PC-9 (cell line): ENCODE measurements at regions not wholly inside any gene's neighbourhood (a gene's known extent, or its start where the extent isn't known, plus 50 kb on each side); places are given as distances from the start of the nearest gene placed in this dataset.

ENCODE experiments used
- BruUV-seq: library from RNA; stranded (reverse); fragments of 400-500 nt; replicated peaks from 2 replicates; lab custom pipeline; 2021; lab: Mats Ljungman, UMichigan
- CTCF ChIA-PET: fragments of 300-600 bp; sonication (Branson Sonifier 250); formaldehyde crosslinking; loops from one replicate; lab custom pipeline; 2022; ENCODE audit warnings: antibody characterized with exemption; lab: Charles Lee
- POLR2A ChIA-PET: fragments of 300-600 bp; sonication (Branson Sonifier 250); formaldehyde crosslinking; loops from one replicate; lab custom pipeline; 2022; ENCODE audit warnings: antibody characterized with exemption; ENCODE audit not compliant: unreplicated experiment; lab: Charles Lee
- DNase-seq, 2 experiments: peaks; one replicate each; pipeline versions ENCODE4 v3.0.0 to v3.0.0-alpha.2; 2015 to 2022; ENCODE audit warnings: mixed read lengths in 1 of 2
- H2AFZ ChIP-seq: fragments of 200-600 bp; sonication (generic); 2 replicates; pipeline ENCODE4 v1.8.1; 2017; ENCODE audit warnings: antibody characterized with exemption
- H3F3A ChIP-seq: fragments of 200-600 bp; sonication (generic); 2 replicates; pipeline ENCODE4 v1.8.1; 2017; ENCODE audit warnings: antibody characterized with exemption, mild to moderate bottlenecking, low read depth; ENCODE audit not compliant: insufficient read depth
- H3K27ac ChIP-seq: fragments of 200-600 bp; sonication (generic); 2 replicates; pipeline ENCODE4 v1.6.1; 2016; ENCODE audit warnings: mixed run types
- H3K27me3 ChIP-seq: fragments of 200-600 bp; sonication (generic); 2 replicates; pipeline ENCODE4 v1.6.1; 2016; ENCODE audit warnings: low read depth, mixed run types; ENCODE audit not compliant: insufficient read depth
- H3K36me3 ChIP-seq: fragments of 200-600 bp; sonication (generic); 2 replicates; pipeline ENCODE4 v1.6.1; 2016; ENCODE audit warnings: low read depth, mixed run types
- H3K4me1 ChIP-seq: fragments of 200-600 bp; sonication (generic); replicated peaks from 2 replicates; pipeline ENCODE4 v1.6.1; 2016; ENCODE audit warnings: mixed run types; ENCODE audit not compliant: insufficient read depth
- H3K4me2 ChIP-seq: fragments of 200-600 bp; sonication (generic); 2 replicates; pipeline ENCODE4 v1.6.1; 2017; ENCODE audit warnings: mixed run types
- H3K4me3 ChIP-seq: fragments of 200-600 bp; sonication (generic); 2 replicates; pipeline ENCODE4 v1.6.1; 2016; ENCODE audit warnings: mixed run types
- H3K79me2 ChIP-seq: fragments of 200-600 bp; sonication (generic); 2 replicates; pipeline ENCODE4 v1.6.1; 2017; ENCODE audit warnings: low read depth, mixed run types
- H3K9me2 ChIP-seq: fragments of 200-600 bp; sonication (generic); 2 replicates; pipeline ENCODE4 v1.8.1; 2017; ENCODE audit warnings: mild to moderate bottlenecking; ENCODE audit not compliant: insufficient read depth
- H3K9me3 ChIP-seq: fragments of 200-600 bp; sonication (generic); 2 replicates; pipeline ENCODE4 v1.8.1; 2016; ENCODE audit warnings: low read depth; ENCODE audit not compliant: insufficient read depth
- H4K20me1 ChIP-seq: fragments of 200-600 bp; sonication (generic); 2 replicates; pipeline ENCODE4 v1.8.1; 2017; ENCODE audit not compliant: insufficient read depth
- EZH2 ChIP-seq: fragments of 200-600 bp; sonication (generic); IDR thresholded peaks from 2 replicates; pipeline ENCODE4 v1.8.0; 2017; ENCODE audit warnings: antibody characterized with exemption, low read depth
- intact Hi-C: fragments of 100-400 bp; cut with micrococcal nuclease; formaldehyde crosslinking; loops from one replicate; pipeline ENCODE4 v1.10.0; 2022; ENCODE audit not compliant: unreplicated experiment
- TF ChIP-seq, protein P1 (sequence below): fragments of 200-600 bp; sonication (generic); conservative IDR thresholded peaks from 2 replicates; pipeline ENCODE4 v1.6.1; 2017; ENCODE audit warnings: mixed run types, antibody characterized with exemption, mild to moderate bottlenecking, moderate library complexity

DNA sequence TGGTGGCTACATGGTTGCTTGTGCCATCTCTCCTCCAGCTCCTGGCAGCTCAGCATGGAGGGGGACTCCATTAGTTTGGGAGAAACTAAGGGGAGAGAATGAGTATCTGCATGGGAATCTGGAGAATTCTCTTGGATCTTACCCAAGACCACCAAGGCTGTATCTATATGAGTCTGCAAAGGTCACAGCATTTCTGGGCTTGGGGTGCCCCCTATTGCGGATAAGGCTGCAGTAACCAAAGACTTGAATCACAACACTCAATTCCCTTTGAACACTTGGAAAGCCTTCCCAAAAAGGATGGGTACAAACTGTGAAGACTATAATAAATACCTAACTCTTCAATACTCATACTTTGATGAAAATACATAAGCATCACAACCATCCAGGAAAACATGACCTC is 623.5 kb upstream of the NR3C2 start:
- H3K4me2 ChIP-seq, result no peak overlapping the region
- ChIA-PET CTCF (no interaction called here), POLR2A (no interaction called here)
- BruUV-seq, result no TSS peak
- no peaks in the 10 kb centered on the region for H3K9me2 ChIP-seq
- no peak overlapping the region for H3K4me3 ChIP-seq
- no peaks in the 10 kb centered on the region for H3K9me3 ChIP-seq
- no peaks in the 10 kb centered on the region for H3F3A ChIP-seq
- H2AFZ ChIP-seq, result no peak overlapping the region
- DNase-seq, result no peak
- no peaks in the 10 kb centered on the region for H3K27me3 ChIP-seq
- intact Hi-C loops, result no loop called here
- no peak overlapping the region for H3K27ac ChIP-seq
- H3K36me3 ChIP-seq, result no peaks in the 10 kb centered on the region
- TF ChIP-seq EZH2, result no peak
- TF ChIP-seq, protein P1, sequence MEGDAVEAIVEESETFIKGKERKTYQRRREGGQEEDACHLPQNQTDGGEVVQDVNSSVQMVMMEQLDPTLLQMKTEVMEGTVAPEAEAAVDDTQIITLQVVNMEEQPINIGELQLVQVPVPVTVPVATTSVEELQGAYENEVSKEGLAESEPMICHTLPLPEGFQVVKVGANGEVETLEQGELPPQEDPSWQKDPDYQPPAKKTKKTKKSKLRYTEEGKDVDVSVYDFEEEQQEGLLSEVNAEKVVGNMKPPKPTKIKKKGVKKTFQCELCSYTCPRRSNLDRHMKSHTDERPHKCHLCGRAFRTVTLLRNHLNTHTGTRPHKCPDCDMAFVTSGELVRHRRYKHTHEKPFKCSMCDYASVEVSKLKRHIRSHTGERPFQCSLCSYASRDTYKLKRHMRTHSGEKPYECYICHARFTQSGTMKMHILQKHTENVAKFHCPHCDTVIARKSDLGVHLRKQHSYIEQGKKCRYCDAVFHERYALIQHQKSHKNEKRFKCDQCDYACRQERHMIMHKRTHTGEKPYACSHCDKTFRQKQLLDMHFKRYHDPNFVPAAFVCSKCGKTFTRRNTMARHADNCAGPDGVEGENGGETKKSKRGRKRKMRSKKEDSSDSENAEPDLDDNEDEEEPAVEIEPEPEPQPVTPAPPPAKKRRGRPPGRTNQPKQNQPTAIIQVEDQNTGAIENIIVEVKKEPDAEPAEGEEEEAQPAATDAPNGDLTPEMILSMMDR, result no peak
- H3K4me1 ChIP-seq, result no peaks in the 10 kb centered on the region
- no peaks in the 10 kb centered on the region for H4K20me1 ChIP-seq
- no peaks in the 10 kb centered on the region for H3K79me2 ChIP-seq

DNA sequence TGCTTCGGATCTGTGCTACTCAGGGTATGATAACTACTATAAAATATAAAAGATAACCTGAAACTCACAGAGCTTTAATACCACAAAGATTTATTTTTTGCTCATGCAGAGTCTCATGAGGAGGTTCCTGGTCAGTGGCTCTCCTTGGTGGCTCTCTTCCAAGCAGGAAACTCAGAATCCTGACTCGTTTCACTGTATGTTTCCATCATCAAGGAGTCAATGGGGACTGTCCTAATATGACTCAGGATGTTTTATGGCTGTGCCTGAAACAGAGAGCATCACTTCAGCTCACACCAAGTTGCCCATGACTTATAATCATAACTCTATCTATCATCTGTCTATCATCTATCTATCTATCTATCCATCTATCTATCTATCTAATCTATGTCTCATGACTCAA is 620.8 kb upstream of the NR3C2 start:
- H3F3A ChIP-seq, result no peaks in the 10 kb centered on the region
- no peaks in the 10 kb centered on the region for H3K79me2 ChIP-seq
- H3K4me1 ChIP-seq, result no peaks in the 10 kb centered on the region
- H3K9me2 ChIP-seq, result no peaks in the 10 kb centered on the region
- no peak for DNase-seq
- H3K4me2 ChIP-seq, result no peak overlapping the region
- H3K9me3 ChIP-seq, result no peaks in the 10 kb centered on the region
- intact Hi-C loops, result no loop called here
- POLR2A ChIA-PET, result no interaction called here
- H4K20me1 ChIP-seq, result no peaks in the 10 kb centered on the region
- BruUV-seq, result no TSS peak
- H3K4me3 ChIP-seq, result no peak overlapping the region
- TF ChIP-seq, protein P1, result no peak
- TF ChIP-seq EZH2, result no peak
- CTCF ChIA-PET, result no interaction called here
- no peak overlapping the region for H2AFZ ChIP-seq
- H3K27ac ChIP-seq, result no peak overlapping the region
- no peaks in the 10 kb centered on the region for H3K36me3 ChIP-seq
- H3K27me3 ChIP-seq, result no peaks in the 10 kb centered on the region

DNA sequence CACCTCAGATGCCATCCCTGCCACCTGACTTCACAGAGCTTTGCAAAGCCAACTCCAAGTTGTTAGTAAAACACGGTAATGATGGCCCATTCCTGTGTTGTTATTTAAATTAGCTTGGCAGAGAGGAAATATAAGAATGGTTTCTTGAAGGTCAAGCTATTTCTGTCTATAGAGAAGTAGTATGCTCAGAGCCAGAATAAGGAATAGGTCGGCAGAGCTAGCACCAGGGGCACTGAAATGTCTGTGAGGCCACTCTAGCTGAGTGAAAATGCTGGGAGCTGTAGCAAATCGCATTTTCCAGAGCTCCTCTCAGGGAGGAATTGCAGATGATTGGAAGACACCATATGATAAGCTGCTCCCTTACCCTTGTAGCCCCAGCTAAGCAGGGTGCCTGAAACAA is 615.4 kb upstream of the NR3C2 start:
- Histone ChIP-seq H3K79me2 (no peaks in the 10 kb centered on the region), H4K20me1 (no peaks in the 10 kb centered on the region), H3K36me3 (no peaks in the 10 kb centered on the region), H3K27me3 (no peaks in the 10 kb centered on the region), H3K9me3 (no peaks in the 10 kb centered on the region), H3K4me3 (no peak overlapping the region), H3F3A (no peaks in the 10 kb centered on the region), H3K9me2 (no peaks in the 10 kb centered on the region), H2AFZ (no peak overlapping the region), H3K4me2 (no peak overlapping the region), H3K4me1 (peaks cover 11% of the 10 kb centered on the region; the same call in 1 of the 2 replicates), H3K27ac (no peak overlapping the region)
- intact Hi-C loops, result no loop called here
- BruUV-seq, result no TSS peak
- ChIA-PET CTCF (no interaction called here), POLR2A (interaction anchor here (0.7 kb wide), 1 partner anchor 105 kb away, joined by 5 read pairs; no protein-coding TSS in a partner anchor)
- TF ChIP-seq, protein P1, result no peak
- TF ChIP-seq EZH2, result no peak
- no peak for DNase-seq
